Fibroblast of skin of back (primary cell): ENCODE measurements at regions not wholly inside any gene's neighbourhood (a gene's known extent, or its start where the extent isn't known, plus 50 kb on each side); places are given as distances from the start of the nearest gene placed in this dataset.

Experiments used
- DNase-seq: peaks from one replicate; pipeline ENCODE4 v3.0.0-alpha.2; 2013

- no peak for DNase-seq
Observed at GRCh38 chr16:6645768-6646568, 686.7 kb upstream of the RBFOX1 start.

GRCh38 chr16:6644916-6645315 is 687.7 kb upstream of the RBFOX1 start:
- DNase-seq = no peak

- peak; percentile 44 for DNase-seq
Observed at GRCh38 chr16:6643080-6643686, 689.5 kb upstream of the RBFOX1 start.

DNA sequence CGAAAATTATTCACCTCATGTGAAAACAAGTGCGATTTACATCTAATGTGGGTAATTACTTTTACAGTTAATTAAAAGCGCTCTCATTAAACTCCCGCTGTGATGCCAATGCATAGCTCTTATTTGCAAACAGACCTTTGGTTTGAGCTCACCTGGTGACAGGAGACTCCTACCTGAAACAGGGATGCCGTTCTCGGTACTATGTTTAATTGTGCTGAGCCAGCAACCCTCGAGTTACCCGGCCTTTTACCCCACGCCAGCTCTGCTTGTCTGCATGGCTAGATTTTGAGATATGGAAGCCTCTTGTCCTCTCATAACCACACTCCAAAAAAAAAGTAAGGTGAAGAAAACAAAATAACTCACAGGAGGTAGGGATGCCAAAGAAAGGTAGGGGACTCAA is 690.4 kb upstream of the RBFOX1 start:
- no peak for DNase-seq

GRCh38 chr16:6641091-6641490 is 691.6 kb upstream of the RBFOX1 start:
- no peak for DNase-seq

GRCh38 chr16:6636457-6636856 is 696.2 kb upstream of the RBFOX1 start:
- no peak for DNase-seq

DNA sequence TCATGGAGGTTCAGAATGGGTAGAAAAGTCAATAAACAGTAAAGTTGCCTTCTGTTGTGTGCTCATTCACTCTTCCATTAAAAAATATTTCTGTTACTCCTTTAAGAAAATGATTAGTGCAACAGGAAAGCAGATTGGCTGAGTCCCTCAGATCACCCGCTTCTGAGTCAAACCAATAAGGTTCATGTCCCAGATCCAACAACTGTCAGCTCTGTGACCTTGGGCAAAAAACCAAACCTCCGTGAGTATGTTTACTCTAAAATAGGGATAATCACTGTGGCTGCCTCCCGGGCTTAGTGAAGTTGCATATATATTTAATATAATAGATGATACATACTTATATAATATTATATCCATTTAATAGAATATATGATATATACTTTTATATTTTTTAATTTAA is 698.5 kb upstream of the RBFOX1 start:
- DNase-seq = no peak

DNA sequence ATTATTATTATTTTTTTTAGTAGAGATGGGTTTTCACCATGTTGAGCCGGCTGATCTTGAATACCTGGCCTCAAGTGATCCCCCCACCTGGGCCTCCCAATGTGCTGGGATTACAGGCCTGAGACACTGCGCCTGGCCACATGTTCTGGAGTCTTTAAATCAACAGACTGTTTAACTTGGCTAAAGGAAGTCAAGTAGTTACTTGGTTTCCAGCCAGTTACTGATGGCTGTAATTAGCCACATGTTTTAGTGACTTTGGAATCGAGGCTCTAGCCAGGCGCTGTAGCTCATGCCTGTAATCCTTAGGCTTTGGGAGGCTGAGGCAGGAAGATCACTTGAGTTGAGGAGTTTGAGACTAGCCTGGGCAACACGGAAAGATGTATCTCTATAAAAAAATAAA is 699.2 kb upstream of the RBFOX1 start:
- no peak for DNase-seq

GRCh38 chr16:6629110-6629509 is 703.5 kb upstream of the RBFOX1 start:
- DNase-seq = no peak

- no peak for DNase-seq
Observed at GRCh38 chr16:6625606-6626005, 707.0 kb upstream of the RBFOX1 start.

- DNase-seq = no peak
Observed at GRCh38 chr16:6618874-6619273, 713.8 kb upstream of the RBFOX1 start.

DNA sequence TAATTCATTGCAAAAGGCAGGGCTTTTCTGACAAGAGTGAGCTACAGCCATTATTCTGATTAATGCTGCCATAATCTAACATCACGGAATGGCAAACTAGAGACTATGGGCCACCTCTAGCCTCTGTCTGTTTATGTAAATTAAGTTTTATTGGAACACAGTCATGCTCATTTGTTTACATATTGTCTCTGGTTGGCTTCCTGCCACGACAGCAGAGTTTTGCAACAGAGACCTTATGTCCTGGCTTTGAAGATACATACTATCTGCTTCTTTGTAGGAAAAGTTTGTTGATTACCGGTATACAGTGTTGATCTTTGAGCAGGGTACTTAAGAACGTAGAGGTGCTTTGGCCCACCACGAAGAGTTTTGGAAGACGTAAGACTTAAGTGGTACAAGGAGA is 715.9 kb upstream of the RBFOX1 start:
- DNase-seq = no peak

DNA sequence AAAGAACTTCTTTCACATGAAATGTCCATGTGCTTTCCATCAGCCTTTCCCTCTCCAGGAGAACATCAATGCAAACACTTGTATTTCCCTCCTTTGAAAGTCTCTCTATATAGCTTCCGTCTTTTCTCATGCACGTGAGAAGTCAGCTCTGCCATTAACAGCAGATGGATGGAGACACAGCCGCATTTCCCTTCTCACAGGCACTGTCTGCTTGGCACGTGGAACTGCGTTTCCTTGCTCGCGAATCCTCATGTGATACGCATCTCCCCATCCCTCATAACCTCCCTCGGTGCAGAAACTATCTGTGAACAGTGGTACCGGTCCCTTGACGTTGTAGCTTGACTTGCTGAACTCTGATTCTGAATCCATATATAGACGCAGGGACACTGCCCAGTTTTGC is 717.0 kb upstream of the RBFOX1 start:
- DNase-seq = no peak

DNA sequence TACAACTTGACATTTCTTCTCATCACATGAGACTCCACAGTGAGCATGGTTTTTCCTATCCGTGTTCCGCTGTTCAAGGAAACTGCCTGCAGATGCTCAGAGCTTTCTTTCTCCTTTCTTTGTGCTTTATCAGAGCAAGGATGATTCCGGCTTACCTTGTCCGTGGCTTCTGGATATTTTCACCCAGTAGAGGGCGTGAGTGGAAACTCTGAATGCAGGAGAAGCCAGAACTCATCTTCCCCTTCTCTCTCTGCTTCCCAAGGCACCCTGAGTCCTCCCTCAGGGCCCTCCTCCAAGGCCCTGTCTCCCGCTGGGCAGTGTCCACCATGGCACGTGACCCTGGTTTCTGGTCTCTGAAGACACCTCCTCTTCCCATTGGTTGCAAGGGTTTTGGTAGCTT is 721.1 kb upstream of the RBFOX1 start:
- DNase-seq = no peak

DNA sequence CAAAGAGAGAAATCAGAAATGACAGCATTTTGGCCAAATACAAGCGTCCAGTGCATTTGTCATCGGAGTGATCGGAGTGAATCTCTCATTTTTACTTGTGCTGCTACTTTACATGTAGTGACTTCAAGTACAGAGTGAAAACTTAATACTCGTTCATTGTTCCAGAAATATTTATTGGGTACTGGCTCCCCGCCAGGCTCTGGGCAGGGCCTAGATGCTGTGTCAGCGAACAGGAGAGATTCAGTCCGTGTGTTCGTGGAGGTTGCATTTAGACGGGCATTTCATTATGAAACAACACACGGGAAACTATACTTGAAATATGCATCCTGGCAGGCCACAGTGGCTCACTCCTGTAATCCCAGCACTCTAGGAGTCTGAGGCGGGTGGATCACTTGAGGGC is 727.2 kb upstream of the RBFOX1 start:
- no peak for DNase-seq

- no peak for DNase-seq
Observed at GRCh38 chr16:6603780-6604325, 728.8 kb upstream of the RBFOX1 start.

DNA sequence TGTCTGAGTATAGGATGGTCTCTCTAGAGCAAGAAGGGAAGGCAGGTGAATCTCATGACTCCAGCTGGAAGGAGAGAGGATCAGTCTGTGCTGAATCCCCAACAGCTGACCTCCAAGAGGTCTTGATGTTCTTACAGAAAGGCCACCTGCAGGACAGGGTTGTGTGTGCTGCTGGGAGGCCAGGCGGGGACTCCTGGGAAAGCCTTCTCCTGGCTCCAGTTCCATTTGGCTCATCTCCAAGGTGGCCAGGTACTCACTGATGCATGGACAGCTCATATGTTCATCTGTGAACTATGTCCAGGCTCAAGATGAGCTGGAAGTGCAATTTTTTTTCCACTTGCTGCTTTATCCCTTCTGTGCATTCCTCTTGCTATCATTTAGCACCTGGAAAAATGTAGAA is 730.2 kb upstream of the RBFOX1 start:
- DNase-seq = no peak

- DNase-seq = no peak
Observed at GRCh38 chr16:6600167-6600566, 732.5 kb upstream of the RBFOX1 start.

GRCh38 chr16:6593799-6594198 is 738.8 kb upstream of the RBFOX1 start:
- DNase-seq = no peak

DNA sequence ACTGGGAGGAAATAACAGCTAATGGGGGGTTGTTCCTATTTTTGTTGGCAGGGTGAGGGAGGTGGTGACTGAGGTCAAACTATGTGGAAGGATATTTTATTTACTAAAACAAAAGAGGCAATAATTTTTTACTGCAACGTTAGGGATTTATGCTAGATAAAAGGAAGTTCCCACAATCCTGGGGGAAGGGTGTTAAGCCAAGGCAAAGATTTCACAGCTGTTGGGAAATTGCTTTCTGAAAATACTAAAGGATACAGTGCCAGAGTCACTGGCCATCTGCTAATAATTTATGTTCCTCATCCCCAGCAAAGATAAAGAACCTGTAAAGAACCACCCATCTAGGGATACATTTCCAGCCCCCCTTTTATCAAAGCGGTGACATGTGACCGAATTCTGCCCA is 756.0 kb upstream of the RBFOX1 start:
- DNase-seq = no peak

DNA sequence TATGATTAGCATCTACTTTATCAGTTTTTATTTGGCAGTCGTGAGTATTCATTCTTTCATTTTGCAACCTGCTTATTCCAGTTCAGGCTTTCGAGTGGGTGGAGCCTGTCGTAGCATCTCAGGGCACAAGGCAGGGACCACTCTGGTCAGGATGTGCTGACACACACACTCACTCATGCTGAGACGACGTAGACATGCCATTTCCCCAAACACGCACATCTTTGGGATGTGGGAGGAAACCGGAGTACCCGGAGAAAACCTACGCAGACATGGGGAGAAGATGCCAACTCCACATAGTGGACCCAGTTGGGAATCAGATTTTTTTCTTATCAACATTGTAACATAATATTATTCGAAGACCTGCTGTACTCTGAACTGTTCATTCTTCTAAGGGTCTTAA is 756.5 kb upstream of the RBFOX1 start:
- no peak for DNase-seq

DNA sequence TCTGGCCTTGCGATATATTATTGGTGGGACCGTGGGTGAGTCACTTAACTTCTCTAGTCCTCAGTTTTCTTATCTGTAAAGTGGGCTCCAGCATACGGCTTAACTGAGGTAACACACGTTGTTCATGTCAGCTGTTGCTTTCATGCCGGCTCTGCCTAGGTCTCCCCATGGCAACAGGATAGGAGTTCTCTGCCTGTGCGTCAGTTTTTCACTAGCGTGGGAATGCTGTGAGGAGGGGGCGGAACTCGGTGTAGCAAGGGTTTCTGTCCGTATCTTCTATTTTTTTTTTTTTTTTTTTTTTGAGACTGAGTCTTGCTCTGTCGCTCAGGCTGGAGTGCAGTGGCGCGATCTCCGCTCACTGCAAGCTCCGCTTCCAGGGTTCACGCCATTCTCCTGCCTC is 758.5 kb upstream of the RBFOX1 start:
- DNase-seq = no peak

- no peak for DNase-seq
Observed at GRCh38 chr16:6573577-6573976, 759.1 kb upstream of the RBFOX1 start.

GRCh38 chr16:6571044-6571443 is 761.6 kb upstream of the RBFOX1 start:
- no peak for DNase-seq
